ENCODE measurements at regions not wholly inside any gene's neighbourhood (a gene's known extent, or its start where the extent isn't known, plus 50 kb on each side); places are given as distances from the start of the nearest gene placed in this dataset.

DNA sequence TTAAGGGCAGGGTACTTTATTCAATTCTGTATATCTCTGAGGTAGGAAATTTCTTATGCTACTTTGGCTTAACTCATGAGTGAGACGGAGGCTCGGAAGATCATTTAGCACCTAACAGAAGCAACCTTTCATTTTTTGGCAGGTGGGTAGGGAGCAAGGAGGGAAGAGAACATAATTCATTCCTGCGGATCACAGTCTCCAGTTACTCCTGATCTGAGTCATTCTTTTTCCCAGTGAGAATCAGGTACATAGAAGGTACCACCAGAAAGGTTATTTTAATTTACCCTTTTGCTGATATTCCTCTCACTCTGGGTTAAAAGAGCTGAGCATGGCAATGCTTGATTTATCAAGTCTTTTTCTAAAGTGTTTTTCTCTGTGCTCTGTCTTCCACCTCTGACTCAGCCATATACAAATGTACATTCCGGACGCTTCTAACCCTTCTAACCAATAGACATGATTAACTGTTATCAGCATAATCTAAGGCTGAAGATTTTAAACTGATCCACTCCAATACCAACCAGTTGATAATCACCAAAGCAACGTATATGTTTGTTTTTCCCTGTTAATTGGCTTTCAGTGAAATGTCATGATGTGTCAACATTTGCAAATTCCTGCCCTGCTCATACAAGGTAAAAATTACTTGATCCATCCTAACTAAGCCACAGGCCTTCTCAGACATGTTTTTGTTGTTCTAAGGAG is 271.7 kb downstream of the DUSP10 start:
- TF ChIP-seq, protein P1, sequence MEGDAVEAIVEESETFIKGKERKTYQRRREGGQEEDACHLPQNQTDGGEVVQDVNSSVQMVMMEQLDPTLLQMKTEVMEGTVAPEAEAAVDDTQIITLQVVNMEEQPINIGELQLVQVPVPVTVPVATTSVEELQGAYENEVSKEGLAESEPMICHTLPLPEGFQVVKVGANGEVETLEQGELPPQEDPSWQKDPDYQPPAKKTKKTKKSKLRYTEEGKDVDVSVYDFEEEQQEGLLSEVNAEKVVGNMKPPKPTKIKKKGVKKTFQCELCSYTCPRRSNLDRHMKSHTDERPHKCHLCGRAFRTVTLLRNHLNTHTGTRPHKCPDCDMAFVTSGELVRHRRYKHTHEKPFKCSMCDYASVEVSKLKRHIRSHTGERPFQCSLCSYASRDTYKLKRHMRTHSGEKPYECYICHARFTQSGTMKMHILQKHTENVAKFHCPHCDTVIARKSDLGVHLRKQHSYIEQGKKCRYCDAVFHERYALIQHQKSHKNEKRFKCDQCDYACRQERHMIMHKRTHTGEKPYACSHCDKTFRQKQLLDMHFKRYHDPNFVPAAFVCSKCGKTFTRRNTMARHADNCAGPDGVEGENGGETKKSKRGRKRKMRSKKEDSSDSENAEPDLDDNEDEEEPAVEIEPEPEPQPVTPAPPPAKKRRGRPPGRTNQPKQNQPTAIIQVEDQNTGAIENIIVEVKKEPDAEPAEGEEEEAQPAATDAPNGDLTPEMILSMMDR (conservative IDR thresholded peaks at IDR 0.05), result no peak
- TF ChIP-seq ZFX (IDR thresholded peaks at IDR 0.05), result no peak
